LNCaP clone FGC (cell line): ENCODE measurements at regions not wholly inside any gene's neighbourhood (a gene's known extent, or its start where the extent isn't known, plus 50 kb on each side); places are given as distances from the start of the nearest gene placed in this dataset.
A peak's percentile ranks its signal among the peaks of the same experiment; 100 is the strongest.

Experiments used
- DNase-seq: peaks from one replicate; pipeline ENCODE4 v3.0.0-alpha.2; 2011; ENCODE audit warnings: low read depth
- H3K4me3 ChIP-seq: 2 replicates; pipeline ENCODE4 v1.5.1; 2011; ENCODE audit warnings: mild to moderate bottlenecking, low read depth, low read length, control low read depth
- TF ChIP-seq, protein P1 (sequence below): IDR thresholded peaks from 2 replicates; pipeline ENCODE4 v1.5.1; 2012; ENCODE audit warnings: mild to moderate bottlenecking; ENCODE audit not compliant: control insufficient read depth, insufficient read depth; ENCODE audit errors: extremely low read depth

DNA sequence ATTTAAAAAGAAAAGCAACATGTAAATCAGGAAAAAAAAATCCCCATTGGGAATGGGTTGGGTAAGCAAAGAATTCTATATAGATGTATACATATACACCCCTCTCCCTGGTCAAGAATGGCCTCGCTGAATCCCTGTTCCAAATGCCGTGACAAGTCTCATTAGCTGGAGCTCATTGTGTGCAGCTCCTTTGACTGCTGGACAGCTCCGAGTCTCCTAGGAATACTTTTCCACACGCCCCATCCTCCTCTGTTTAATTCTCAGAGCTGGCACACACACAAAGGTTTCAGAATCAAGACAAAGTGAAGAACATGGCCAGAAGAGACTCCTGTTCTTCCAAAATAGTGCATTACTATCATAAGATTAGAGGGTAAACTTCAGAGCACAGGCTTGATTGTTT lies 130.9 kb upstream of the MKLN1 start:
- peak; percentile 22 for DNase-seq
- TF ChIP-seq, protein P1, sequence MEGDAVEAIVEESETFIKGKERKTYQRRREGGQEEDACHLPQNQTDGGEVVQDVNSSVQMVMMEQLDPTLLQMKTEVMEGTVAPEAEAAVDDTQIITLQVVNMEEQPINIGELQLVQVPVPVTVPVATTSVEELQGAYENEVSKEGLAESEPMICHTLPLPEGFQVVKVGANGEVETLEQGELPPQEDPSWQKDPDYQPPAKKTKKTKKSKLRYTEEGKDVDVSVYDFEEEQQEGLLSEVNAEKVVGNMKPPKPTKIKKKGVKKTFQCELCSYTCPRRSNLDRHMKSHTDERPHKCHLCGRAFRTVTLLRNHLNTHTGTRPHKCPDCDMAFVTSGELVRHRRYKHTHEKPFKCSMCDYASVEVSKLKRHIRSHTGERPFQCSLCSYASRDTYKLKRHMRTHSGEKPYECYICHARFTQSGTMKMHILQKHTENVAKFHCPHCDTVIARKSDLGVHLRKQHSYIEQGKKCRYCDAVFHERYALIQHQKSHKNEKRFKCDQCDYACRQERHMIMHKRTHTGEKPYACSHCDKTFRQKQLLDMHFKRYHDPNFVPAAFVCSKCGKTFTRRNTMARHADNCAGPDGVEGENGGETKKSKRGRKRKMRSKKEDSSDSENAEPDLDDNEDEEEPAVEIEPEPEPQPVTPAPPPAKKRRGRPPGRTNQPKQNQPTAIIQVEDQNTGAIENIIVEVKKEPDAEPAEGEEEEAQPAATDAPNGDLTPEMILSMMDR, result no peak
- no peak overlapping the region for H3K4me3 ChIP-seq

DNA sequence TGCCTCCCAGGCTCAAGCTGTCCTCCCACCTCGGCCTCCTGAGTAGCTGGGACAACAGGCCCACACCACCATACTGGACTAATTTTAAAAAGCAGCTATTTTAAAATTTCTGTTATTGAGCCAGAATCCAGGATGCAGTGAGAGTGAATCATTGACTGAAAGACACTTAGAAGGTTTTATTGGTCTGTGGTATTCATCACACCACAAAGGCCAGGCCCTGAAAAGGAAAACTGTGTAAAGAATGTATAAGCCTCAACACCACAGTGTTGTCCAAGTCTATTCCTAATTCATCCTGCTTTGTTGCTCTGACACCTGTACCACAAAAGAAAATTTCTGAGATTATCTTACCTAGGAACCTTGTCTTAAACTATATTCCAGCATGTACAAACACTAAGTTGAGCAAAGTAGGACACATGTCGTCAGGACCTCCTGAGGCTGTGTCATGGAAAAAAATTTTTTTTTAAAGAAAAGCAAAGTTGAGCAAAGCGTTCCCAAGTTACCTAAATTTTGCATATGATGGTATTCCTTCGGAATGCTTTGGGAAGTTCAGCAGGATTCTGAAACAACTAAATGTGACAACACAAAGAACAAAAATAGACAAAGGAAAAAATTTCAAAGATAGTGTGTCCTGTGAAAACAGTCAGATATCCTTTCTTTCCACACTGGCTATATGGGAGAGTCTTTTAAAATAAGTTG lies 129.6 kb upstream of the MKLN1 start:
- H3K4me3 ChIP-seq, result no peak overlapping the region
- TF ChIP-seq, protein P1, result no peak
- DNase-seq, result no peak

DNA sequence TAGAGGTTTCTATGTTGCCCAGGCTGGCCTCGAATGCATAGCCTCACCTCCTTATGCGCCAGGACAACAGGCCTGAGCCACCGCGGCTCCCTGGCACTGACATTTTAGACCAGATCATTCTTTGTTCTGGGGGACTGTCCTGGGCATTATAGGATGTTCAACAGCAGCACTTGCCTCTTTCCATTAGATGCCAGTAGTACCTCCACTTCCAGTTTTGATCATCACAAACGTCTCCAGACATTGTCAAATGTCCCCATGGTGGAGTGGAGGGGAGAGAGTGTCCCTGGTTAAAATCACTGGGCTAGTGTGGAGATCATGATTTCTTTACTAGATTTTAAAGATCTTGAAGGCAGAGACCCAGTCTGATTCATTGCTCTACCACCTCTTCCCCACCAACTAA lies 125.2 kb upstream of the MKLN1 start:
- TF ChIP-seq, protein P1, result no peak
- no peak overlapping the region for H3K4me3 ChIP-seq
- no peak for DNase-seq

DNA sequence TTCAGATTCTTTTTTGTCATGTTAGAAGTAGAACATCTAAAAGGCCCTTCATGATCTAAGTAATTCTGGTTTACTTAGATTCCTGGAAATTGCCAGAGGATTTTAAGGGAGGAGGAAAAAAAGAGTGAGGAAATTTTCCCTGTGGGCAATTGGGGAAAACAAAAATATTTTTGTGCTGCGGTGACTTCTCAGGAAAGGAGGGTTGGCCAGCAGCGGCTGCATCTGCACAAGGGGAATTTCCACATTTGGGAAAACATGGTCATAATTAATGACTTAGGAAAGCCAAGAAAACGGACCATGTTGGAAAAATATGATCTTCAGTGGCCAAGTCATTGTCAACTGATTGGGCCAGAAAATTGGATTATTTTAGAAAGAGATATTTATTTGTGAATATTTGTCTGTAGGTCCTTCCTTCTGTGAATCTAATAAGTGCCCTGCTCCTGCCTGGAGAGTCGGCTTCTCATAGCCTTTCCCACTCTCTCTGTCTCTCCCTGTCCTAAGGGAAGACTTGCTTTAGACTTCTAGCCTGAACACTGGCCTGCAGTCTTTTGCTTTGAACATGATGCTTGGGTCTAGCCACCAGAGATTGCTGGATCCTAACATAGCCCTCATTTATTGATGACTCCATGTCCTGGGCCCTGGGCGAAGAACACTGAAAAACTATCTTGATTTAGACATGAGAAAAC lies 124.2 kb upstream of the MKLN1 start:
- no peak overlapping the region for H3K4me3 ChIP-seq
- DNase-seq, result no peak
- TF ChIP-seq, protein P1, result no peak

DNA sequence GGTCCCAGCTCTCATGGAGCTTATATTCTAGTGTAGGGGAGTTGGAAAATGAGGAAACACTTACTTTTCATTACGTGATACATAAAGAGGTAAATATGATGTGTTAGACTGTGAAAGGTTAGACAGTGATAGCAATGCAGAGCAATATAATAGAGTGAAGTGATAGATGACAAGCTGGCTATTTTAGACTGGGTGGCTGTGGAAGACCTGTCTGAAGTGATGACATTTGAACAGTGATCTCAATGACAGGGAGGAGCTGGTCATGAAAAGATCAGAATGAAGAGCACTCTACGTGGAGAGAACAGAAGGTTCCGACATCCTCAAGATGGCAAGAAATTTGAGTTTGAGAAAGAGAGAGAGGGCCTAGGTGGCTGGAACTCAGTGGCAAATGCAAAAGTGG lies 118.9 kb upstream of the MKLN1 start:
- TF ChIP-seq, protein P1, result no peak
- no peak overlapping the region for H3K4me3 ChIP-seq

DNA sequence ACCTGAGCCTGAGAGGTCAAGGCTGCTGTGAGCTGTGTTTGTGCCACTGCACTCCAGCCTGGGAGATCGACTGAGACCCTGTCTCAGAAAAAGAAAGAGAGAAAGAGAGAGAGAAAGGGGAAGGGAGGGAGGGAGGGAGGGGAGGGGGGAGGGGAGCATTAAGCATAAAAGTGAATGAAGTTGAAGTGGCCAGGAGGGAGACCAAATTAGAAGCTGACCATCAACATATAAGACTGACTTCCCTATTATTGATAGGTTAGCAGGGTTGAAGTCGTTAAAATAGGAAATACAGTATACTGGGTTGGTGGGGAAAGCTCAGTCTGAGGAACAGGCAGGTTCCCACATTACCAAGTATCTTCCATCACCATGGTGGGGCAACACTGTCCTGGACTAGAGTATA lies 117.1 kb upstream of the MKLN1 start:
- no peak for DNase-seq

More for the DNA sequence above, 118.9 kb upstream of the MKLN1 start:
- no peak for DNase-seq

More for the DNA sequence above, 117.1 kb upstream of the MKLN1 start:
- no peak overlapping the region for H3K4me3 ChIP-seq
- TF ChIP-seq, protein P1, result no peak
